Heart right ventricle (tissue), 16 donors: ENCODE measurements at regions not wholly inside any gene's neighbourhood (a gene's known extent, or its start where the extent isn't known, plus 50 kb on each side); places are given as distances from the start of the nearest gene placed in this dataset.

Experiments
- ATAC-seq, 8 donors: fragments of 200-7000 bp; cut with Tn5 transposase; one replicate each; pipeline ENCODE4 v1.9.1; 2020; ENCODE audit warnings: mild to moderate bottlenecking in 8 of 8, moderate library complexity in 8 of 8, moderate number of reproducible peaks in 1 of 8
- DNase-seq, 2 donors: peaks; one replicate each; pipeline ENCODE4 v3.0.0-alpha.2; 2020
- H3K27ac ChIP-seq, 10 donors: fragments of 200-600 bp; sonication (generic) in 2 of 10; one replicate each; pipeline versions ENCODE4 v1.5.0 to v1.8.0; 2020 to 2022; ENCODE audit warnings: mild to moderate bottlenecking in 3 of 10
- H3K27me3 ChIP-seq, 7 donors: fragments of 200-600 bp; one replicate each; pipeline ENCODE4 v1.8.0; 2021 to 2022; ENCODE audit warnings: mild to moderate bottlenecking in 2 of 7
- H3K36me3 ChIP-seq, 9 donors: fragments of 200-600 bp; sonication (generic) in 1 of 9; one replicate each; pipeline versions ENCODE4 v1.5.0 to v1.8.0; 2020 to 2022; ENCODE audit warnings: mild to moderate bottlenecking in 2 of 9
- H3K4me1 ChIP-seq, 9 donors: fragments of 200-600 bp; sonication (generic) in 1 of 9; one replicate each; pipeline versions ENCODE4 v1.5.0 to v1.8.0; 2020 to 2022; ENCODE audit warnings: mild to moderate bottlenecking in 4 of 9
- H3K4me3 ChIP-seq, 10 donors: fragments of 200-600 bp; sonication (generic) in 2 of 10; one replicate each; pipeline versions ENCODE4 v1.5.0 to v1.8.0; 2020 to 2022; ENCODE audit warnings: mild to moderate bottlenecking in 7 of 10, moderate library complexity in 2 of 10
- H3K9me3 ChIP-seq, 11 donors: fragments of 200-600 bp in 10 of 11; sonication (generic) in 2 of 11; one replicate each; pipeline versions ENCODE4 v1.5.0 to v1.8.0; 2013 to 2022; ENCODE audit warnings: mild to moderate bottlenecking in 2 of 11, control low read depth in 1 of 11, moderate library complexity in 1 of 11
- CTCF ChIP-seq, 9 donors: fragments of 200-600 bp; sonication (generic) in 2 of 9; IDR thresholded peaks; one replicate each; pipeline versions ENCODE4 v1.5.0 to v1.8.0; 2021 to 2022; ENCODE audit warnings: antibody characterized with exemption in 9 of 9, mild to moderate bottlenecking in 5 of 9, moderate library complexity in 1 of 9
- WGBS, 2 donors: extraction: QIAGEN DNeasy Blood & Tissue Kit; methylation state at CpG; one replicate each; pipeline ENCODE4 v1.1.7; 2013; ENCODE audit warnings: inconsistent platforms in 1 of 2; 5-methylcytosine and 5-hydroxymethylcytosine counted together
- intact Hi-C, 10 donors: fragments of 100-400 bp; cut with DNase I; formaldehyde crosslinking; loops; one replicate each; pipeline versions ENCODE4 v1.11.1 to v1.14.2; 2022
- donor health status: Arrhythmogenic right ventricular cardiomyopathy.
- donor health status: ischemic (EF 13 %, LVEDD 7.1; RV severe dilation, severe dysfunction).
- donor health status: healthy with polysubstance abuse.
- donor health status: DM: no; HTN: yes; CAD: no.
- donor health status: DM: no; HTN: no; CAD: no.
- donor health status: ischemic (EF 25% LVEDD 6.9; RV normal size, moderate dysfunction).
- donor health status: ischemic (EF 25% LVEDD 5.7; RV mildly dilated, moderate dysfunction).
- donor health status: healthy.
- donor health status: DM: yes; HTN: yes; CAD: no.
- donor health status: Ischemic cardiomyopathy.
- donor health status: ischemic (EF 35%, LVEDD 5.7; RV mildly dilated, moderate dysfunction).
- donor health status: nonischemic (EF 11% LVEDD 7.7; RV severe dilation, severe dysfunction).
- donor health status: DM: yes; HTN: yes; CAD: no.
- donor health status: PGD.
- donor health status: ischemic (EF 29% LVEDD 5.4; RV normal size, mild dysfunction).
- donor health status: nonischemic (EF 23%, LVEDD 6.1; RV moderate dilation, normal function).

DNA sequence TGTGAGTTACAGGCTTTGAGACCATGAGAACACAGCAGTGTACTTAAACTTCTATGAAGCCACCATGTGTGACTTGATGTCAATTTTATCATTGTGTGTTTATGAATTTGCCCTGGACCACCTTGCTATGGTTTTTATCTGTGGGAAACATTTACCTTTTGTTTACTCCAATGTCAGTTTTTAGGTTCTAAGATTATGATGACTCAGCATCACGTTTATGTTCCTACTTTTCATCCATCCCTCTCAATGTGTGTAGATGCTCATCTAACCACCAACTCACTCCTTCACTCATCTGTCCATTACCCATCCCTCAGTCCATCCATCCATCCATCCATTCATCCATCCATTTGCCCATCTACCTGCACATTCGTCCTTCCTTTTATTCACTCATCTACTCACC, 338.8 kb downstream of the MIAT start:
- no peaks in the 10 kb centered on the region for H3K36me3 ChIP-seq
- intact Hi-C loops = no loop called here
- no peaks in the 10 kb centered on the region for H3K4me1 ChIP-seq
- H3K27ac ChIP-seq = no peak overlapping the region
- no peak for TF ChIP-seq CTCF (IDR thresholded peaks at IDR 0.05)
- H3K9me3 ChIP-seq = no peaks in the 10 kb centered on the region
- 81 to 86% methylated on average over 2 of the region's 2 CpGs for WGBS, 2 donors
- no peak for DNase-seq
- ATAC-seq = no peak
- peaks cover 0 to 9% (median 2%) of the 10 kb centered on the region in 7 donors for H3K27me3 ChIP-seq
- H3K4me3 ChIP-seq = no peak overlapping the region

- H3K9me3 ChIP-seq = no peaks in the 10 kb centered on the region
- H3K4me3 ChIP-seq = no peak overlapping the region
- DNase-seq = no peak
- no peak for TF ChIP-seq CTCF (IDR thresholded peaks at IDR 0.05)
- ATAC-seq = no peak
- no peak overlapping the region for H3K27ac ChIP-seq
- H3K36me3 ChIP-seq = no peaks in the 10 kb centered on the region
- peaks cover 0 to 16% (median 2%) of the 10 kb centered on the region in 7 donors for H3K27me3 ChIP-seq
- 55 to 58% methylated on average over 3 of the region's 3 CpGs for WGBS, 2 donors
- no peaks in the 10 kb centered on the region for H3K4me1 ChIP-seq
- intact Hi-C loops = no loop called here
These were observed 340.7 kb downstream of the MIAT start for GRCh38 chr22:26998129-26998528.

- no peak for TF ChIP-seq CTCF (IDR thresholded peaks at IDR 0.05)
- Histone ChIP-seq H3K4me3 (no peak overlapping the region), H3K27me3 (peaks cover 0 to 16% (median 2%) of the 10 kb centered on the region in 7 donors), H3K36me3 (no peaks in the 10 kb centered on the region), H3K9me3 (no peaks in the 10 kb centered on the region), H3K27ac (no peak overlapping the region), H3K4me1 (no peaks in the 10 kb centered on the region)
- WGBS, 2 donors = 37 to 55% methylated on average over 6 of the region's 6 CpGs
- intact Hi-C loops = no loop called here
- ATAC-seq (no peak), DNase-seq (no peak)
These were observed 341.3 kb downstream of the MIAT start for GRCh38 chr22:26998716-26999115.

- no peaks in the 10 kb centered on the region for H3K4me1 ChIP-seq
- no peaks in the 10 kb centered on the region for H3K9me3 ChIP-seq
- H3K36me3 ChIP-seq = no peaks in the 10 kb centered on the region
- H3K27ac ChIP-seq = no peak overlapping the region
- H3K4me3 ChIP-seq = no peak overlapping the region
- no peak for DNase-seq
- ATAC-seq = no peak
- H3K27me3 ChIP-seq = peaks cover 0 to 35% (median 10%) of the 10 kb centered on the region in 7 donors
- 76 to 81% methylated on average over 11 of the region's 11 CpGs for WGBS, 2 donors
- TF ChIP-seq CTCF (IDR thresholded peaks at IDR 0.05) = no peak
- intact Hi-C loops = no loop called here
These were observed 345.9 kb downstream of the MIAT start for GRCh38 chr22:27003297-27003696.
